ENCODE measurements at regions not wholly inside any gene's neighbourhood (a gene's known extent, or its start where the extent isn't known, plus 50 kb on each side); places are given as distances from the start of the nearest gene placed in this dataset.

DNA sequence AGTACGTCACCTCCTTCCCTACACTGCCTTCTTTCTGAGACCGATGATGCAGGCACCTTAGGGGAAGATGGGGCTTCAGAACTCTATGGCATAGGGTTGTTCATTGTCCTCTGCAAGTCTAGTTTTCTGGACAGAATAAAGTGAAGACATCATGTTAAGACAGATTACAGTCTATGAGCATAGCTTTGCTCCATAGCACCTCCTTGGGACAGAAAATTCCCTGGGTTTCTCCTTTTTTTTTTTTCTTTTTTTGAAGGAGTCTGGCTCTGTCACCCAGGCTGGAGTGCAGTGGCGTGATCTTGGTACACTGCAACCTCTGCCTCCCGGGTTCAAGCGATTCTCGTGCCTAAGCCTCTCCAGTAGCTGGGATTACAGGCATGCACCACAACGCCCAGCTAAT, 119.8 kb upstream of the CADM1 start:
- ATAC-seq = no peak

DNA sequence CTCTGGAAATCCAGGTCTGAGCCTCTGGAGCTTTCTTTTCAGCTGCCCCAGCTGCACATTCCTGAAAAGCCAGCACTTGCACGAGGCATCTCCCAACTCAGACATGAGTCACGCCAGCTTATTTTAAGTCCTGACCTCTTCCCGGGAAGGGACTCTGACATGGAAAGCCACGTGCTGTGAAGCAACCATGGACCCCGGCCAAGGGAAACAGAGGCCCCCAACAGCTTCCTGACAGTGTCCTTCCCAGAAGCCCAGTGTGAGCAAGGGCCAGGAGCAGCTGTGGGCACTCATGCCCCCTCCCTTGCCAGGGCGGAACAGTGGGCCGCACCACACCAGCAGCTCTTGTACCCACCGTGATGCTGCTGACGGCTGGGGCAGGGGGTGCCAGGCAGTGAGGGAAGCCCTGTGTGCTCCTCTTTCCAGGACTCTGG, 118.8 kb upstream of the CADM1 start:
- ATAC-seq = peak; percentile 74
- TF ChIP-seq, protein P1, sequence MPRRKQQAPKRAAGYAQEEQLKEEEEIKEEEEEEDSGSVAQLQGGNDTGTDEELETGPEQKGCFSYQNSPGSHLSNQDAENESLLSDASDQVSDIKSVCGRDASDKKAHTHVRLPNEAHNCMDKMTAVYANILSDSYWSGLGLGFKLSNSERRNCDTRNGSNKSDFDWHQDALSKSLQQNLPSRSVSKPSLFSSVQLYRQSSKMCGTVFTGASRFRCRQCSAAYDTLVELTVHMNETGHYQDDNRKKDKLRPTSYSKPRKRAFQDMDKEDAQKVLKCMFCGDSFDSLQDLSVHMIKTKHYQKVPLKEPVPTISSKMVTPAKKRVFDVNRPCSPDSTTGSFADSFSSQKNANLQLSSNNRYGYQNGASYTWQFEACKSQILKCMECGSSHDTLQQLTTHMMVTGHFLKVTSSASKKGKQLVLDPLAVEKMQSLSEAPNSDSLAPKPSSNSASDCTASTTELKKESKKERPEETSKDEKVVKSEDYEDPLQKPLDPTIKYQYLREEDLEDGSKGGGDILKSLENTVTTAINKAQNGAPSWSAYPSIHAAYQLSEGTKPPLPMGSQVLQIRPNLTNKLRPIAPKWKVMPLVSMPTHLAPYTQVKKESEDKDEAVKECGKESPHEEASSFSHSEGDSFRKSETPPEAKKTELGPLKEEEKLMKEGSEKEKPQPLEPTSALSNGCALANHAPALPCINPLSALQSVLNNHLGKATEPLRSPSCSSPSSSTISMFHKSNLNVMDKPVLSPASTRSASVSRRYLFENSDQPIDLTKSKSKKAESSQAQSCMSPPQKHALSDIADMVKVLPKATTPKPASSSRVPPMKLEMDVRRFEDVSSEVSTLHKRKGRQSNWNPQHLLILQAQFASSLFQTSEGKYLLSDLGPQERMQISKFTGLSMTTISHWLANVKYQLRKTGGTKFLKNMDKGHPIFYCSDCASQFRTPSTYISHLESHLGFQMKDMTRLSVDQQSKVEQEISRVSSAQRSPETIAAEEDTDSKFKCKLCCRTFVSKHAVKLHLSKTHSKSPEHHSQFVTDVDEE (CRISPR knock-in tag; IDR thresholded peaks at IDR 0.05) = no peak
- no peak for TF ChIP-seq SNAI2 (CRISPR knock-in tag; IDR thresholded peaks at IDR 0.05)
- no peak for TF ChIP-seq ZFP3 (CRISPR knock-in tag; IDR thresholded peaks at IDR 0.05)
- no peak for TF ChIP-seq CSRNP3 (CRISPR knock-in tag; IDR thresholded peaks at IDR 0.05)
- TF ChIP-seq, protein P2, sequence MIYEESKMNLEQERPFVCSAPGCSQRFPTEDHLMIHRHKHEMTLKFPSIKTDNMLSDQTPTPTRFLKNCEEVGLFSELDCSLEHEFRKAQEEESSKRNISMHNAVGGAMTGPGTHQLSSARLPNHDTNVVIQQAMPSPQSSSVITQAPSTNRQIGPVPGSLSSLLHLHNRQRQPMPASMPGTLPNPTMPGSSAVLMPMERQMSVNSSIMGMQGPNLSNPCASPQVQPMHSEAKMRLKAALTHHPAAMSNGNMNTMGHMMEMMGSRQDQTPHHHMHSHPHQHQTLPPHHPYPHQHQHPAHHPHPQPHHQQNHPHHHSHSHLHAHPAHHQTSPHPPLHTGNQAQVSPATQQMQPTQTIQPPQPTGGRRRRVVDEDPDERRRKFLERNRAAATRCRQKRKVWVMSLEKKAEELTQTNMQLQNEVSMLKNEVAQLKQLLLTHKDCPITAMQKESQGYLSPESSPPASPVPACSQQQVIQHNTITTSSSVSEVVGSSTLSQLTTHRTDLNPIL (CRISPR knock-in tag; IDR thresholded peaks at IDR 0.05; ENCODE audit: low read depth) = peak; percentile 44; the same call in 1 of the 2 replicates
- TF ChIP-seq ZNF565 (CRISPR knock-in tag; conservative IDR thresholded peaks at IDR 0.05; ENCODE audit: low read depth) = no peak
- TF ChIP-seq ZNF70 (CRISPR knock-in tag; IDR thresholded peaks at IDR 0.05) = no peak

More for the DNA sequence above, 119.8 kb upstream of the CADM1 start:
- TF ChIP-seq ZFP3 (CRISPR knock-in tag; IDR thresholded peaks at IDR 0.05) = no peak
- no peak for TF ChIP-seq OSR1 (CRISPR knock-in tag; IDR thresholded peaks at IDR 0.05)
- TF ChIP-seq ISL1 (CRISPR knock-in tag; IDR thresholded peaks at IDR 0.05) = no peak
- no peak for TF ChIP-seq BACH2 (CRISPR knock-in tag; IDR thresholded peaks at IDR 0.05; ENCODE audit: borderline replicate concordance)
- no peak for TF ChIP-seq ARNTL (CRISPR knock-in tag; IDR thresholded peaks at IDR 0.05; ENCODE audit: borderline replicate concordance, low read depth)
- no peak for TF ChIP-seq TCF4 (CRISPR knock-in tag; IDR thresholded peaks at IDR 0.05; ENCODE audit: borderline replicate concordance)
- TF ChIP-seq RARB (CRISPR knock-in tag; IDR thresholded peaks at IDR 0.05) = no peak
- no peak for TF ChIP-seq ZNF70 (CRISPR knock-in tag; IDR thresholded peaks at IDR 0.05)
- no peak for TF ChIP-seq PATZ1 (CRISPR knock-in tag; IDR thresholded peaks at IDR 0.05; ENCODE audit: borderline replicate concordance)
- TF ChIP-seq GLIS3 (CRISPR knock-in tag; IDR thresholded peaks at IDR 0.05) = no peak

DNA sequence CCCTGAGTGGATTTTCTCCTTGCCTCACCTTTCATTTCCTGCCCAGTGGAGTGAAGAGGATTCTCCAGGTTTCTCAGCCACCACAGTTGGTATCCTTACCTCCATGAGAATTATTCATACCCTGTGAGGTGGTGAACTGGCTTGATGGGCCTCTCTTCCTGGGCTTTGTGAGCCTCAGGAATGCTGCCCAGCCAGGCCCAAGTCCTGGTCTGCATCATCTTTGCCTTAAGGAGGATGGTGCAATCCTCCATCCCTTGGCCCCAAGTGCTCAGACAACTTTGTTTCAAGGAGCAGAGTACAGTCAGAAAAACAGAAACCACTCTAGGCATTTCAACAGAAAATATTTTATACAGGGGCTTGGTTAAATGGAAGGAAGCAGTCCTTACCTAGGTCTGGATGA, 114.2 kb upstream of the CADM1 start:
- no peak for ATAC-seq
- TF ChIP-seq PPARA (CRISPR knock-in tag; IDR thresholded peaks at IDR 0.05; ENCODE audit: borderline replicate concordance) (no peak), GLIS3 (CRISPR knock-in tag; IDR thresholded peaks at IDR 0.05) (no peak), ZNF8 (CRISPR knock-in tag; IDR thresholded peaks at IDR 0.05) (no peak), SNAI2 (CRISPR knock-in tag; IDR thresholded peaks at IDR 0.05) (no peak)

GRCh38 chr11:115617767-115618166, 113.6 kb upstream of the CADM1 start:
- ATAC-seq = no peak
- TF ChIP-seq GLIS3 (CRISPR knock-in tag; IDR thresholded peaks at IDR 0.05) (no peak), ZNF565 (CRISPR knock-in tag; conservative IDR thresholded peaks at IDR 0.05; ENCODE audit: low read depth) (no peak), ZFP3 (CRISPR knock-in tag; IDR thresholded peaks at IDR 0.05) (no peak), ZNF70 (CRISPR knock-in tag; IDR thresholded peaks at IDR 0.05) (no peak), PPARA (CRISPR knock-in tag; IDR thresholded peaks at IDR 0.05; ENCODE audit: borderline replicate concordance) (no peak), CSDC2 (CRISPR knock-in tag; IDR thresholded peaks at IDR 0.05) (no peak), PATZ1 (CRISPR knock-in tag; IDR thresholded peaks at IDR 0.05; ENCODE audit: borderline replicate concordance) (no peak), ARNTL (CRISPR knock-in tag; IDR thresholded peaks at IDR 0.05; ENCODE audit: borderline replicate concordance, low read depth) (no peak), BACH2 (CRISPR knock-in tag; IDR thresholded peaks at IDR 0.05; ENCODE audit: borderline replicate concordance) (no peak), ESRRG (CRISPR knock-in tag; IDR thresholded peaks at IDR 0.05) (no peak), TCF4 (CRISPR knock-in tag; IDR thresholded peaks at IDR 0.05; ENCODE audit: borderline replicate concordance) (no peak), ISL1 (CRISPR knock-in tag; IDR thresholded peaks at IDR 0.05) (no peak), SNAI2 (CRISPR knock-in tag; IDR thresholded peaks at IDR 0.05) (no peak), ZNF8 (CRISPR knock-in tag; IDR thresholded peaks at IDR 0.05) (no peak), ZC3H10 (CRISPR knock-in tag; IDR thresholded peaks at IDR 0.05) (no peak), RARB (CRISPR knock-in tag; IDR thresholded peaks at IDR 0.05) (no peak)
- TF ChIP-seq, protein P3, sequence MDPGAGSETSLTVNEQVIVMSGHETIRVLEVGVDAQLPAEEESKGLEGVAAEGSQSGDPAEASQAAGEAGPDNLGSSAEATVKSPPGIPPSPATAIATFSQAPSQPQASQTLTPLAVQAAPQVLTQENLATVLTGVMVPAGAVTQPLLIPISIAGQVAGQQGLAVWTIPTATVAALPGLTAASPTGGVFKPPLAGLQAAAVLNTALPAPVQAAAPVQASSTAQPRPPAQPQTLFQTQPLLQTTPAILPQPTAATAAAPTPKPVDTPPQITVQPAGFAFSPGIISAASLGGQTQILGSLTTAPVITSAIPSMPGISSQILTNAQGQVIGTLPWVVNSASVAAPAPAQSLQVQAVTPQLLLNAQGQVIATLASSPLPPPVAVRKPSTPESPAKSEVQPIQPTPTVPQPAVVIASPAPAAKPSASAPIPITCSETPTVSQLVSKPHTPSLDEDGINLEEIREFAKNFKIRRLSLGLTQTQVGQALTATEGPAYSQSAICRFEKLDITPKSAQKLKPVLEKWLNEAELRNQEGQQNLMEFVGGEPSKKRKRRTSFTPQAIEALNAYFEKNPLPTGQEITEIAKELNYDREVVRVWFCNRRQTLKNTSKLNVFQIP (CRISPR knock-in tag; IDR thresholded peaks at IDR 0.05; ENCODE audit: borderline replicate concordance, low read depth) = no peak
- TF ChIP-seq, protein P2 (CRISPR knock-in tag; IDR thresholded peaks at IDR 0.05; ENCODE audit: low read depth) = no peak
